Neural progenitor cell (in vitro differentiated cells): ENCODE measurements at regions not wholly inside any gene's neighbourhood (a gene's known extent, or its start where the extent isn't known, plus 50 kb on each side); places are given as distances from the start of the nearest gene placed in this dataset.

Experiments
- EZH2 ChIP-seq: fragments of 200-600 bp; sonication (generic); IDR thresholded peaks from 2 replicates; pipeline ENCODE4 v1.6.1; 2017; ENCODE audit warnings: antibody characterized with exemption, mild to moderate bottlenecking, moderate library complexity
- TF ChIP-seq, protein P1 (sequence below): fragments of 200-600 bp; sonication (generic); IDR thresholded peaks from 2 replicates; pipeline ENCODE4 v1.5.1; 2017; ENCODE audit warnings: antibody characterized with exemption, mild to moderate bottlenecking

DNA sequence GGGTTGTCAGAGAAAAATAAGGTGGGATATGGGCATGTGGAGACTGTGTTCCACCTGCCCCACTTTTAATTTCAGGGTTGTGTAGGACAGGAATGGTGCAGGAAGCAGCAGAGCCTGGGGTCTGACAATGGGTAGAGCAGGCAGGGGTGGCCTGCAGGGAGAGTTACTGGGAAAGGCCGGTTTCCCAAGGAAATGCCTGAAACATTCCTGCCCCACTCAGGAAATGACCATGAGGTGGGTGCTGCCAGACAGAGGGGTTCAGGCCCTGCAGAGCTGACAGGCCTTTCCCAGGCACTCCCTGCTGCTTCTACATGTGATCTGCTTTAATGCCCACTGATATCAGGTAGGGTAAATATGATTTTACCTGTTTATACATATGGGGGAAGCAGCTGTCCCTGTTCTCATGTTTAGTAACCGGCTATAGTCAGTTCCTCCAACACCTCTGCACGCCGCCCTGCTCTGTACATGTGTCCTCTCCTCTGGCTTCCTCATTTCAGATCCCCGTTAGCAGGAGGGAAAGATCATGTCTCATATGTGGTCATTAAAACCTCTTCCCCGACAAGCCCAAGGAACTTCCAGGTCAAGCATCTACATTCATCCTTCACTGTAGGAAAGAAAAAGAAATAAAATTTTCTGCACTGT lies 118.6 kb upstream of the PRSS58 start:
- TF ChIP-seq, protein P1, sequence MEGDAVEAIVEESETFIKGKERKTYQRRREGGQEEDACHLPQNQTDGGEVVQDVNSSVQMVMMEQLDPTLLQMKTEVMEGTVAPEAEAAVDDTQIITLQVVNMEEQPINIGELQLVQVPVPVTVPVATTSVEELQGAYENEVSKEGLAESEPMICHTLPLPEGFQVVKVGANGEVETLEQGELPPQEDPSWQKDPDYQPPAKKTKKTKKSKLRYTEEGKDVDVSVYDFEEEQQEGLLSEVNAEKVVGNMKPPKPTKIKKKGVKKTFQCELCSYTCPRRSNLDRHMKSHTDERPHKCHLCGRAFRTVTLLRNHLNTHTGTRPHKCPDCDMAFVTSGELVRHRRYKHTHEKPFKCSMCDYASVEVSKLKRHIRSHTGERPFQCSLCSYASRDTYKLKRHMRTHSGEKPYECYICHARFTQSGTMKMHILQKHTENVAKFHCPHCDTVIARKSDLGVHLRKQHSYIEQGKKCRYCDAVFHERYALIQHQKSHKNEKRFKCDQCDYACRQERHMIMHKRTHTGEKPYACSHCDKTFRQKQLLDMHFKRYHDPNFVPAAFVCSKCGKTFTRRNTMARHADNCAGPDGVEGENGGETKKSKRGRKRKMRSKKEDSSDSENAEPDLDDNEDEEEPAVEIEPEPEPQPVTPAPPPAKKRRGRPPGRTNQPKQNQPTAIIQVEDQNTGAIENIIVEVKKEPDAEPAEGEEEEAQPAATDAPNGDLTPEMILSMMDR: no peak
- TF ChIP-seq EZH2: no peak
